ENCODE measurements at regions not wholly inside any gene's neighbourhood (a gene's known extent, or its start where the extent isn't known, plus 50 kb on each side); places are given as distances from the start of the nearest gene placed in this dataset.
"Not testable (repeated sequence)": the region's sequence is repeated elsewhere in the genome, so short reads cannot be mapped to it uniquely, and the experiment has no call there.

DNA sequence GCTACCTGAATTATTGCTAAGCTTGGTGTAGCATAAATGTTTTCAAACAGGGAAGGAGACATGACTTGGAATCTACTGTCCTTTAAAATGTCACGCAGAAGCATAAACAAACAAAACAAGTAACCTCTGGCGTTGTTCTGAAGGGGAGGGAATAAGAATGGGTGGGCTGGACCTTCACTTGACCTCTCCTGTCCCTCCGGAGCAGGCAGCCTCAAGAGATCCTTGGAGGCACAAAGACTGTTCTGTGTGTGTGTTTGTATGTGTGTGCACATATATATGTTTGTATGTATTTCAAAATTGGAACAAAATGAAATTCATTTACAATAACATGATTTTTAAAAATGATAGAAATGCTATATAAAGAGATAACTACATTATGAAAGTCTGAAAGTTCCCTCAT is 91.3 kb upstream of the DCLK2 start:
- no peak for DNase-seq (ENCODE audit: low read depth, low spot score)

DNA sequence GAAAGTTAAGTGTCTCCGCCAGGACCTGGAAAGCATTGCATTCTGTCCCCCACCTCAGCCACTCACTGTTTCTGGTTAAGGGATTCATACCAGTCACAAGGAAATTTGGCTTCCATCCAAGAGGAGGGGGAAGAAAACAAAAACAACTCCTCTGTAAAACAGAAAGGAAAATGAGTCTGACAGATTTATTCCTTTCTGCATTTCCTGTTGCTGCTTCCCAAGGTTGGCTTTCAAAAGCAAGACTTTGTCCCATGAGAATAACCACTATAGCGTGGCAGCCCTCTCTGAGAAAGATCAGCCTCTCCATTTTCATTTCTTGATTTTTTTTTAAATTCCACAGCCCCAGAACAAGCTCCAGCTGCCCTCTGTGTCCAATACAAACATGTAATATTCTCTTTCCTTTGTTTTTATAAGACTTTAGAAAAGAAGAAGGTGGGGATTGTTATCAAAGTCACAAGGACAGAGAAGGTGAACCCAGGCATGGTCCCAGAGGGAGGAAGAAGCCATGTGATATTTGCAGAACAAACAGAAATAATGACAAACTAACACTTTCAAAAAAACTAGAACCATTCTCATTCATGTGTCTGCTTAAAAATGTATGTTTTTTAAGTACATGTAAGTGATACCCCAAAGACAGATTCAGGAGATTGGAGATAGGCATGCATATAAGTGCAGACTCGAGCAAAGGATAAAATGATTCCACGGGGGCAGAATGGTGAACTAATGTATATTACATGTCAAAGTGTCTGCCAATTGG is 90.7 kb upstream of the DCLK2 start:
- no peak for DNase-seq (ENCODE audit: low read depth, low spot score)

DNA sequence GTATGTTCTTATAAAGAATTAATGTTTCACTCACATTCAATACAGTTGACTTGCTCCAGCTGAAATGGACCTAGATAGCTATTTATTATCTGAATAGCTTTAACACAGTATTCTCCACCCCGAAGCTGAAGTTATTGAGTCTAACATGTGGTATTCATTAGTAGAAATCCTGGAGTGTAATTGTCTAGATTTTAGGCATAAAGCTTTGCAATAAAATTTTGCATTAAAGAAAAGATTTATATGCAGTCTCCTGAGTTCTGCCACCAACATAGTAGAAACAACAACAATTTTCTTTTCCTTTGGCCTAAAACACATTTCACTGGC is 90.2 kb upstream of the DCLK2 start:
- no peak for DNase-seq (ENCODE audit: low read depth, low spot score)

DNA sequence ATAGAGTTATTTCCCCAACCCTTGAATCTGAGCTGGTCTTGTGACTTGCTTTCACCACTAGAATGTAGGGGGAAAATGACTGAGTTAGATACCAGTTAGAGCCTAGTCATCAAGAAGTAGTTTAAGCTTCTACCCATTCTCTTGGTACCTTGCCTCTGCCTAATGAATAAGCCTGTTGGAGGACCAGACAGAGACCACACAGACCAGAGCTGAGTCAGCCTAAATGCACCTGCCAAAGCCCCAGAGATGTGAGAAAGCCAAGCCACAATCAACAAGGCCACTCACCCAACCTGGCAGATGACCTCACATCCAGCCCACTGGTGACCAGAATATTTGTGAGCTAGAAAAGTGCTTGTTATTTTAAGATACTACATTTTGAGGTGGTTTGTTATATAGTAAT is 85.2 kb upstream of the DCLK2 start:
- DNase-seq (ENCODE audit: low read depth, low spot score) = no peak

DNA sequence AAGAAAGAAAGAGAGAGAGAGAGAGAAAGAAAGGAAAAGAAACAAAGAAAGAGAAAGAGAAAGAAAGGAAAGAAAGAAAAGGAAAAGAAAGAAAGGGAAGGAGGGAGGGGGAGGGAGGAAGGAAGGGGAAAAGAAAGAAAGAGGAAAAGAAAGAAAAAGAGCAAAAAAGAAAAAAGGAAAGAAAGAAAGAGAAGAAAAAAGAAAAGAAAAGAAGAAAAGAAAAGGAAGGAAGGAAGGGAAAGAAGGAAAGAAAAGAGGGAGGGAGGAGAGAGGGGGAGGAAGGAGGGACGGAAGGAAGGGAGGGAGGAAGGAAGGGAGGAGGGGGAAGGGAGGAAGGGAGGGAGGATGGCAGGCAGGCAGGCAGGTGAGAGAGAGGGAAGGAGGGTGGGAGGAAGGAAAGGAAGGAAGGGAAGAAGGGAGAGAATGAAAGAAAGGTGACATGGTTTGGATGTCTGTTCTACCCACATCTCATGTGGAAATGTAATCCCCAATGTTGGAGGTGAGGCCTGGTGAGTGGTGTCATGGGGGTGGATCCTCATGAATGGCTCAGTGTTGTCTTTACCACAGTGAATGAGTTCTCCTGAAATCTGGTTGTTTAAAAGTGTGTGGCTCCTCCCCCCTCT is 83.0 kb upstream of the DCLK2 start:
- no peak for DNase-seq (ENCODE audit: low read depth, low spot score)

DNA sequence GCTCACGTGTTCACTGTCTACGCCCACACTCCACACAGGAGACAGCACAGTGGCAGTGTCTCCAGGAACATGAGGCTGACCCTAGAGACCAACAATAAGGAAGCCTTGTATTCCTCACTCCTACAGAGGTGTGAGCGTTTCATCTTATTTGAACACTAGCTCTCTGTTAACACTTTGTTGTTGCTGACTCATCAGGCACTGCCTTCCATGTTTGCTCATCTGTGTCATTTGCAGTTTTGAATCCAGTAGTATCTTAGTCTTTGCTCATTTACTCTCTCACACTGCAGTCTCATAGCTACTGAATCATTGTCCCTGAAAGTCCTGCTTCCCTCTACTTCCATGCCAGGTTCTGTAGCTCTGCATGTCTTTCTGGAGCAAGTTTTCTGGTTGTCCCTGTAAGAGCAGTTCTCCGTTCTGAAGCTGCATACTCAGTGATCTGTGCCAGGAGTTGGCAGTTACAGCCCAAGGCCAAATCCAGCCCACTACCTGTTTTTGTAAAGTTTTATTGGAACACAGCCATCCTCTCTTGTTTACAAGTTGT is 80.3 kb upstream of the DCLK2 start:
- peak; percentile 13 for DNase-seq (ENCODE audit: low read depth, low spot score)

DNA sequence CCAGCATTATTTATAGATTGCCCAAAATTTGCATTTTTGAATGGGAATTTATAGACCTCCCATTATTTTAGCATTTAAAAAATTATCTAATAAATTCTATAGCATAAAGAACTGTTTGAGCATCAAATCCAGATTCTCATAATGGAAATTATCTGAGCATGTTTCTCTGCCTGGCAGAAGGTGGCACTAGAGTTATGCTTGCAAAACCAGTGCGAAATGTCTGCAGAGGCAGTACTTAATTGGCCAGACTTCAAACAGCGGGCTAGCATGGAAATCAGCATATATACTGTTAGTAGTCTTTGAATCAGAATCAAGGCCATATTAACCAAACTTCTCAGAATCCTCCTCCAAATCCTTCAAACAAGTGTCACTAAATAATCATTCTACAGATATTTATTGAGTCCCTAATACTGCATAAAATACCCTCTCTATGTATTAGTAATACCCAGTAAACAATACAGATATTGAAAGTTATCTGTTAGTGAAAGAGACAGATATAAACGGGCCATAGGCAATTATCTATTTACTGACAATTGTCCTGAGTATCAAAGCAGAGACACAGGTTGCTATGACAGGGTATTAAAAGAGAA is 78.7 kb upstream of the DCLK2 start:
- no peak for DNase-seq (ENCODE audit: low read depth, low spot score)

DNA sequence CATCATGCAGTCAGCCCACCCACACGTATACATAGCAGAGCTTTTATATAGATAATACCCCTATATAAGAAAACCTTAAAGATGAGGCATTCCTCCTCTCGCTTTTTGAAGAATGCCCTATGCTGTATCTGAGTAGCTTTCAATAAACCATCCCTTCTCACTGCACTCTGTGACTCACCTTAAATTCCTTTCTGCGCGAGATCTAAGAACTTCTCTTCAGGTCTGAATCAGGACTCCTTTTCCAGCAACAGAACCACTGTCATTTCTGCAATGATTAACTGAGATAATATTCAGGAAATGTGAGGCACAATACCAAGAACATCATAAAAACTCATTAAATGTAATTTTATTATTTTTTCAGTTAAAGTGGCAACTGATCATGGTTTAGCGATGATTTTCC is 76.4 kb upstream of the DCLK2 start:
- DNase-seq (ENCODE audit: low read depth, low spot score) = no peak

DNA sequence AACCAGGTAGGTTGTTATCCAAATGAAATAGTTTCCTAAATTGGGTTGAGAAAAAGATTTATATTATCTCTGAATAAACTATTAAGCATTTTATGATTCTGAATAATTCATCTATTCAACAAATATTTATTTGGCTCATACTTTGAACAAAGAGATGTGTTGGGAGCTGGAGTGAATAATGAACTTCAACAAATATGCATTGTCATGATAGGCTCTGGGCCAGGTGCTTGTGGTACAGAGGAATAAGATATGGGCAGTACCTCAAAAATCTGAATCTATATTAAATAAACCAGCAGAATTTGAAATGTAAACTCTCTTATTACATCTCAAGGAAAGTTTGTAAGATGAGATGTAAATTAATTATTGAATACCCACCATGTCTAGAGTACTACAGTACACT is 75.7 kb upstream of the DCLK2 start:
- no peak for DNase-seq (ENCODE audit: low read depth, low spot score)

DNA sequence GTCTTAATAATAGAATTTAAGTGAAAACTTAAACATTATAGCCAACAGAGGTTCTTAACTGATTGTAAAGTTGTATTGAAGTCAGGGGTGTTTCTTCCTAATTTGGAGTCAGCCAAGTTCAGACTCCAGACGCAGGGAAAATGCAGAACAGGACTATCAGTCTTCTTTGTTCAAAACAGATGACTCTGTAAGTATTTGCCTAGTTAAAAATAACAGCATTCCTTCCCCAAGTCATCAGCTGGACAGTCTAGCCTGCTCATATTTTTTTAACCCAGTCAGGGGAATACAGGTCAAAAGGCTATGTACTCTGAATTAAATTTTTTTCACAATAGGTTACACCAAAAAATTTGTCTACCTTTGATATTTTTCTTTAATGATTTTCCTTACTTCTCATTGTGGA is 73.8 kb upstream of the DCLK2 start:
- DNase-seq (ENCODE audit: low read depth, low spot score) = no peak

DNA sequence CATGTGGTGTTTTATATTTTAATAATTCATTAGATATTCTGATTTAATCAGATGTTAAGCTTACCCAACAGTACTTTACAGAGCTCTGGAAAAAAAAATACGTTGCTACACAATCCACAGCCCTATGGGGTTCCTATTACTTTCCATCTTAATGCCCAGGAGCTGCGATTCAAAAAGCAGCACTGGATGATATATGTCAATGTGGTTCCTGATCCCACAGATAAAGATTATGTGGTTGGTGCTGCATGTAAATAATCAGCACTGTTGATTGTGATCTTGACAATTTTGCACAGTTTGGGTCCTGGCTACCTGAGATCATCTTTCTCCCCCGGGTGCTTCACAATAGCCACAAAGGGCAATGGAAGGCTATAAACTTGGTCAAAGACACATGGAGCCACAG is 72.7 kb upstream of the DCLK2 start:
- no peak for DNase-seq (ENCODE audit: low read depth, low spot score)

DNA sequence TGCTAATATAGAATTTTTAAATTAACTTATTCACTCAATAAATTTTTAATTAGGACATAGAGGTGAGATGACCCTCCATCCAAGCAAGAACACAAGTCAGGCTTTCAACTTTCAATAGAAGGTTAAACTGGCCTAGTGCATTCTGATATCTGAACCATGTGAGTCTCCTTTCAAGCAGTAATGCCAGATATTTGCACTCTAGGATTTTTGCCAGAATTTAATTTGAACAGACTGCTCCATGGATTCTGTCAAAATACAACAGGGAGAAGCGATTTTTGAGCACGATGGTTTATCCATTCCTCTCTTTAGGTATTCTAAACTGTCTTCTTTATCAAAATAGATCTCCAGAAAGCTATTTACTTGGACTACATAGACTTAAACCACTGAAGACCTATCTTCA is 72.0 kb upstream of the DCLK2 start:
- no peak for DNase-seq (ENCODE audit: low read depth, low spot score)

DNA sequence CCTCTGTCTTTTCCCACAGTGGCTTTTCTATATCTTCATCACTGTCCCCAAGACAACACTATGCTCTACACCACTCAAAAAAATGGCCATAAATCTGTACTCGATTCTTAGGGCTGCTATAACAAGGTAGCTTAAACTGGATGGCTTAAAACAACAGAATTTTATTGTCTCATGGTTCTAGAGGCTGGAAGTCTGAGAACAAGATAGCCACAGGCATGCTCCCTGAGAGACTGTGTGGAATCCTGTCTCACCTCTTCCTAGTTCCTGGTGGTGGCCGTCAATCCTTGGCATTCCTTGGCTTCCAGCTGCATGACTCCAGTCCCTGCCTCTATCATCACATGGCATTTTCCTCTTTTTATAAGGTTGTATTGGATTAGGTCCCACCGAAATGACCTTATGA is 70.7 kb upstream of the DCLK2 start:
- peak; percentile 22 for DNase-seq (ENCODE audit: low read depth, low spot score)

DNA sequence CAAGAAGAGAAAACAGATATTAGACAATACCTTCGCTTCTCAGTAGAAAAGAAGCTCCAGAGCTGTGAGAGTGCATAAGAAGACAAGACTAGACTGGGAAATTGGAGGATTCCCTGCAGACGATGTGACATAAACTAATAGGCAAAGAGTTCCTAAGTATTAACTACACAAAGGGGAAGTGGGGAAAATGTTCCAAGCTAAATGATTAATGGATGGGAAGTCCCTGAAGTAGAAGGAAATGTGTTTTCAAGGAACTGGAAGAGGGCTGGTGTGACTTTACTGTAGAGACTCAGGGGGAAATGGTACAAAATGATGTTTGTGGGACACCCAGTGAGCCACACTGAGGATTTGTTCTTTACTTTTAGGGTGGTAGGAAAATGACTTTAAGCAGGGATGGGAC is 69.7 kb upstream of the DCLK2 start:
- no peak for DNase-seq (ENCODE audit: low read depth, low spot score)

DNA sequence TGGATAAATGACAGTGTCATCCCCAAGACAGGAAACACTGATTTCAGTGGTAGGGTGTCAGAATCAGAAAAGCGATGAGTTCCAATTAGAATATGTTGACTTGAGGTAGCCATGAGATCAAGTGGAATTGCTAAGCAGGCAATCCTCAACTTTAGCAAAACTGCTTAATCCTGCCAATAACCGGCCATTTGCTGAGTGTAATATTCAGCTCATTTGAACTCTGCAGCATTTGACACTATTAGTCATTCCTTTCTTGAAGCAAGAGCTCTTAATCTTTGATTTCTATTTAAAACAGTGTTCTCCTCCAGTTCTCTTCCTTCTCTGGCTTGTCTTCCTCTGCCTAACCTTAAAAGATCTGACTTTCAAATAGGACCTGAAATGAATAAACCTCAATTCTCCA is 68.7 kb upstream of the DCLK2 start:
- no peak for DNase-seq (ENCODE audit: low read depth, low spot score)

DNA sequence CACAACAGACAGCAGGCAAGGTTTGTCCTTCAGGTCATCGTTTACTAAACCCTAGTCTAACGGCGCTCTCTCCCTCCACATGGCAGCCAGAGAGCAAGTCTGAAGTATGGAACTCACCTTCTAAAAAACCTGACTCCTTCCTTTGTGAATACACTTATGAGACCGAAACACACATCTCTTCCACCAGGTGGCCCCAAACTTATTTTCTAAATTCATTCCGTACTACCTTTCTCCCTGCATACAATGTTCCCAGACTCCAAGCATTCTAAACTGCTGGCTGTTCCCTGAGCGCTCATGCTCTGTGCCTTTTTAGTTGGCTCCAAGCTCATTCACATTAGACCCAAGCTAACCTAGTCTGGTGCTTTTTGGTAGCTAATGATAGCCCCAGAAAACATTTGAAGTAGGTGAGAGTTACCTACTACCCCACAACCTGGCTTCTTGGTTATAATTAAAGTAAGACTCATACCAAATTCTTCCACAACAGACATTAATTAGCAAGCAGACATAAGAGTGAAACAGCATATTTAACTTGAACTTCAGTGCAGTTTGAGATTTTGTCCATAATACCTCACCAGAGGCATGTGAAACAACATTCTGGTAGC is 67.6 kb upstream of the DCLK2 start:
- DNase-seq (ENCODE audit: low read depth, low spot score) = peak; percentile 52

DNA sequence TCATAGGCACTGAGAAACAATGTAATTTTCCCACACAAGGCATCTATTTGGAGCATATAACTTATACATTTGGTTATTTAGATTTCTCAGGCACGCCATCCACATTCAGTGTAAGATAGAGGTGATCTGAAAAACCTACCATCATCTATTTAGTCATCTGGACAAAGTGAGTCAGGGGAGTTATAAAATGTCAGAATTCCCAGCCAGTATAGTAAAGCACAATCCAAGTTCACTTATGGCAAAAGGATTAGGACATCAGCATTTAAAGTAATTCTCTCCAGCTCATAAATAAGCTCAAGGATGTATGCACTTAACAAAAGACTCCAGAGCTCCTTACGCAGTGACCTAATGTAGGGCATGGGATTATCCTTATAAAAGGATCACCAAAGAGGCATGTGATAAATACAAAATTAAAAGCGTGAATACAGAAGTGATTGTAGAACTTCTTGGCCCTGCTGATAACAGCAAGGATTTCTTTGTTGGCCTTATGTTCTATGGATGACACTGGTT is 65.3 kb upstream of the DCLK2 start:
- no peak for DNase-seq (ENCODE audit: low read depth, low spot score)

DNA sequence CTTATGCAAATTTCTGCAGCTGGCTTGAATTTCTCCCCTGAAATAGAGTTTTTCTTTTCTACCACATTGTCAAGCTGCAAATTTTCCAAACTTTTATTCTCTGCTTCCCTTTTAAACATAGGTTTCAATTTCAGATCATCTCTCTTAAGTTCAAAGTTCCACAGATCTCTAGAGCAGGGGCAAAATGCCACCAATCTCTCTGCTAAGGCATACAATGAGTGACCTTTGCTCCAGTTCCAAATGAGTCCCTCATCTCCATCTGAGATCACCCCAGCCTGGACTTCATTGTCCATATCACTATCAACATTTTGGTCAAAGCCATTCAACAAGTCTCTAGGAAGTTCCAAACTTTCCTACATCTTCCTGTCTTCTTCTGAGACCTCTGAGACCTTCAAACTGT is 62.3 kb upstream of the DCLK2 start:
- not testable (repeated sequence) for DNase-seq (ENCODE audit: low read depth, low spot score)

DNA sequence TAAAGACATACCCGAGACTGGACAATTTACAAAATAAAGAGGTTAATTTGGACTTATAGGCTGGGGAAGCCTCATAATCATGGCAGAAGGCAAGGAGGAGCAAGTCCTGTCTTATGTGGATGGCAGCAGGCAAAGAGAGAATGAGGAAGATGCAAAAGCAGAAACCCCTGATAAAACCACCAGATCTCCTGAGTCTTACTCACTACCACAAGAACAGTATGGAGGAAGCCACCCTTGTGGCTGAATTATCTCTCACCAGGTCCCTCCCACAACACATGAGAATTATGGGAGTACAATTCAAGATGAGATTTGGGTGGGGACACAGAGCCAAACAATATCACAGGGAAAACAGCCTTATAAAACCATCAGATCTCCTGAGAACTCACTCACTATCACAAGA is 61.6 kb upstream of the DCLK2 start:
- not testable (repeated sequence) for DNase-seq (ENCODE audit: low read depth, low spot score)

DNA sequence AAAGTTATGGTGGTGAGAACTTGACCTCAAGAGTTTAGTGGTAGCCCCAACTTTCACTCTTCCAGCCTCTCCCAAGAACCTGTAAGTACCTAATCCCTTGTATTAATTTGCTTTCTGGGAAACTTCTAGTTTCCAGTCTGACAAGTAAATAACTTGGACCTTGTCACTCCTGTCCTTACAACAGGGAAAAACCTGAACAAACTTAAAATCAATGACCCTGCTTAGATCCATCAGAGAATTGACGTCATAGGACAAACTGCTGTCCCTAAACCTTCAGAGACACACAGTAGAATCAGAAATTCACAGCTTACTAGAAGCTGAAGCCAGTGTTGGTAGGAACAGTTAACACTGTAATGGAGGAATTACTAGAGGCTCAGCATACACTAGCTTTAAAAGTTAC is 60.0 kb upstream of the DCLK2 start:
- no peak for DNase-seq (ENCODE audit: low read depth, low spot score)

DNA sequence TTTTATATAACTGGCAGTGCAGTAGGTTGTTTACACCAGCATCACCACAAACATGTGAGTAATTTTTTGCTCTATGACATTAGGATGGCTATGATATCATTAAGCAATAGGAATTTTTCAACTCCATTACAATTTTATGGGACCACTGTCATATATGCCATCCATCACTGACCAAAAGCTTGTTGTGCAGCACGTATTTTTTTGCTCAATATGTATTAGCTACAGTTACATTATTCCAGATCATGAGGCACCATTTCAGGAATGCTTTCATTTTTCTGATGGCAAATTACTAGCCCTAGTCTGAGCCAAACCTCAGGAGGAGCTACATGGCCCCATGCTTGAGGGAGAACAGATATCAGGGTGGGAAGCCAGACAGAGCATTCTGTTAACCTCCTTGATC is 56.8 kb upstream of the DCLK2 start:
- DNase-seq (ENCODE audit: low read depth, low spot score) = no peak

DNA sequence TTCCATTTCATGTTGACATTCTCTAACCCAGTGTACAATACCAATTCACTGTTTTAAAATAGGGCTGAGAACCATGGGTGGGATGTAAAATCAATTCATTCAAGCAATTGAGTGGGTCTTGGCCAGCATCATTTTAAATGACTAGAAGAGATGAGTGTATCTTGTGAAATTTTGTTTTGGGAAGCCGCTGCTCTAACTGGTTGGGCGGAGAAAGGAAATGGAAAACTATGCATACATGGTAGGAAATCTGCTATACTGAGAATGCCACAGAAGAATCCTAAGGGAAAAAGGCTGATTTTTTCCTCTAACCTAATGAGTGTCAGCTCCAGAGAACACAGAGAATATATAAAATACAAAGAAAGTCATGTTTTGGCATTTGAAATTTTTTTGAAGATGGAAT is 54.8 kb upstream of the DCLK2 start:
- no peak for DNase-seq (ENCODE audit: low read depth, low spot score)

DNA sequence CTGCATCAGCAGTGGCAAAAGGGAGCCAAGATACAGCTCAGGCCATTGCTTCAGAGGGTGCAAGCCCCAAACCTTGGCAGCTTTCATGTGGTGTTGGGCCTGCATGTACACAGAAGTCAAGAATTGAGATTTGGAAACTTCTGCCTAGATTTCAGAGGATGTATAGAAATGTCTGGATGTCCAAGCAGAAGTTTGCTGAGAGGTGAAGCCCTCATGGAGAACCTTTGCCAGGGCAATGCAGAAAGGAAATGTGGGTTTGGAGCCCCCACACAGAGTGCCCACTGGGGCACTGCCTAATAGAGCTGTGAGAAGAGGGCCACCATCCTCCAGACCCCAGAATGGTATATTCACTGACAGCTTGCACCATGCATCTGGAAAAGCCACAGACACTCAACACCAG is 51.3 kb upstream of the DCLK2 start:
- not testable (repeated sequence) for DNase-seq (ENCODE audit: low read depth, low spot score)
